ENCODE measurements at regions not wholly inside any gene's neighbourhood (a gene's known extent, or its start where the extent isn't known, plus 50 kb on each side); places are given as distances from the start of the nearest gene placed in this dataset.

- DNase-seq (ENCODE audit: low read depth in 1 of 2, low spot score in 2 of 2), result no peak
- no peaks in the 10 kb centered on the region for H4K20me1 ChIP-seq (replicated peaks in 1 of 2; ENCODE audit: control insufficient read depth in 1 of 2, insufficient read depth in 2 of 2, low read length in 2 of 2)
- no peak overlapping the region for H3K4ac ChIP-seq (replicated peaks; ENCODE audit: insufficient read length, low read depth, low read length)
- no peak overlapping the region for H3K56ac ChIP-seq (replicated peaks; ENCODE audit: insufficient read length, low read depth, low read length)
- peaks cover 0 to 2% (median 0%) of the 10 kb centered on the region in 4 experiments; a peak in 2 of 7 replicates for H3K4me1 ChIP-seq (replicated peaks in 1 of 4; ENCODE audit: control insufficient read depth in 3 of 4, insufficient read depth in 4 of 4, low read length in 3 of 4)
- no peak overlapping the region for H2AK5ac ChIP-seq (ENCODE audit: low read depth, low read length)
- no peak overlapping the region for H2BK15ac ChIP-seq (ENCODE audit: low read length)
- H2BK120ac ChIP-seq (replicated peaks; ENCODE audit: low read depth, low read length), result no peak overlapping the region
- TF ChIP-seq TEAD4 (IDR thresholded peaks at IDR 0.05; ENCODE audit: low read depth, low read length), result no peak
- no peak for TF ChIP-seq SIX5 (IDR thresholded peaks at IDR 0.05; ENCODE audit: low read depth, low read length)
- no peak overlapping the region for H3K27ac ChIP-seq (ENCODE audit: low read depth, low read length)
- H3K9ac ChIP-seq (replicated peaks in 1 of 4; ENCODE audit: extremely low read depth in 1 of 4, low read depth in 3 of 4, low read length in 3 of 4), result no peak overlapping the region
- ChIA-PET CTCF (ENCODE audit: partially characterized antibody) (interaction anchor here (1.1 to 1.8 kb wide), 2 partner anchors 18 to 242 kb away, joined by 5 read pairs; no protein-coding TSS in a partner anchor), POLR2A (ENCODE audit: partially characterized antibody) (no interaction called here)
- no peaks in the 10 kb centered on the region for H3K23me2 ChIP-seq (ENCODE audit: low read depth, low read length)
- H3K4me2 ChIP-seq (ENCODE audit: insufficient read depth in 1 of 2, low read depth in 2 of 2, low read length in 2 of 2), result no peak overlapping the region
- no peak overlapping the region for H3K4me3 ChIP-seq (ENCODE audit: extremely low read depth in 1 of 4, insufficient read depth in 2 of 4, low read depth in 3 of 4, low read length in 4 of 4)
- H2BK5ac ChIP-seq (ENCODE audit: low read depth, low read length), result no peak overlapping the region
- no peaks in the 10 kb centered on the region for H3K27me3 ChIP-seq (replicated peaks in 1 of 4; ENCODE audit: control insufficient read depth in 3 of 4, extremely low read depth in 1 of 4, insufficient read depth in 3 of 4, low read length in 3 of 4)
- H3K36me3 ChIP-seq (ENCODE audit: control insufficient read depth in 2 of 4, insufficient read depth in 4 of 4, low read length in 3 of 4), result no peaks in the 10 kb centered on the region
- no peak overlapping the region for H4K91ac ChIP-seq (replicated peaks; ENCODE audit: insufficient read length, low read length)
- no peak overlapping the region for H3K14ac ChIP-seq (ENCODE audit: insufficient read length)
- no peak overlapping the region for H2BK20ac ChIP-seq (ENCODE audit: low read length)
- H3K23ac ChIP-seq (ENCODE audit: insufficient read length), result no peak overlapping the region
- WGBS, 2 experiments (ENCODE audit: extremely low coverage in 1 of 2, insufficient coverage in 1 of 2, insufficient read length in 1 of 2, insufficient replicate concordance in 2 of 2, low coverage in 1 of 2, low lambda C conversion rate in 2 of 2, missing lambda C conversion rate in 1 of 2), result 79% methylated on average over 2 of the region's 2 CpGs; no CpG with 5 or more reads in 1 of the 2 experiments
- H4K8ac ChIP-seq (ENCODE audit: extremely low read depth, insufficient read depth, low read length), result no peak overlapping the region
- no peak overlapping the region for H2BK12ac ChIP-seq (ENCODE audit: low read depth, low read length)
- H3K9me3 ChIP-seq (ENCODE audit: insufficient read depth in 2 of 2, low read depth in 1 of 2, low read length in 1 of 2), result peaks cover 4% of the 10 kb centered on the region in 2 experiments; a peak in 1 of 4 replicates
- FAIRE-seq, result no peak
- H3K79me2 ChIP-seq (ENCODE audit: control insufficient read depth in 1 of 2, insufficient read depth in 2 of 2, low read length in 2 of 2), result no peaks in the 10 kb centered on the region
- H3K79me1 ChIP-seq (ENCODE audit: low read depth, low read length), result no peaks in the 10 kb centered on the region
- no peak overlapping the region for H3K18ac ChIP-seq (ENCODE audit: extremely low read depth, low read length)
- no peak overlapping the region for H4K5ac ChIP-seq (ENCODE audit: insufficient read length, low read depth, low read length)
- H2AFZ ChIP-seq (ENCODE audit: low read length), result no peak overlapping the region
Measured at GRCh38 chr5:5738797-5739489, 316.5 kb downstream of the ICE1 start.

All from H1 (cell line).